Thymus (tissue), 11 donors: ENCODE measurements at regions not wholly inside any gene's neighbourhood (a gene's known extent, or its start where the extent isn't known, plus 50 kb on each side); places are given as distances from the start of the nearest gene placed in this dataset.

ENCODE experiments used
- DNase-seq, 9 donors: peaks; one replicate each; pipeline ENCODE4 v3.0.0-alpha.2; 2013; ENCODE audit warnings: low spot score in 9 of 9, low read depth in 6 of 9, missing footprints in 1 of 9
- H3K27ac ChIP-seq, 2 donors: one replicate each; pipeline ENCODE4 v1.5.1; 2013; ENCODE audit warnings: control low read depth in 1 of 2, low read depth in 1 of 2, low read length in 1 of 2, mild to moderate bottlenecking in 1 of 2, moderate library complexity in 1 of 2
- H3K27me3 ChIP-seq, 2 donors: one replicate each; pipeline ENCODE4 v1.5.1; 2013; ENCODE audit warnings: low read length in 1 of 2; ENCODE audit not compliant: control insufficient read depth in 2 of 2, insufficient read depth in 1 of 2
- H3K36me3 ChIP-seq, 2 donors: one replicate each; pipeline ENCODE4 v1.5.1; 2013; ENCODE audit warnings: low read length in 1 of 2, mild to moderate bottlenecking in 1 of 2, moderate library complexity in 1 of 2; ENCODE audit not compliant: control insufficient read depth in 2 of 2, insufficient read depth in 2 of 2
- H3K4me1 ChIP-seq, 2 donors: one replicate each; pipeline ENCODE4 v1.5.1; 2013; ENCODE audit warnings: low read length in 2 of 2; ENCODE audit not compliant: control insufficient read depth in 2 of 2, insufficient read depth in 2 of 2
- H3K4me3 ChIP-seq, 2 donors: one replicate each; pipeline ENCODE4 v1.5.1; 2013; ENCODE audit warnings: low read length in 2 of 2, control low read depth in 1 of 2, mild to moderate bottlenecking in 1 of 2
- H3K9me3 ChIP-seq, 2 donors: one replicate each; pipeline ENCODE4 v1.5.1; 2013; ENCODE audit warnings: low read length in 1 of 2, mild to moderate bottlenecking in 1 of 2; ENCODE audit not compliant: control insufficient read depth in 2 of 2, insufficient read depth in 1 of 2
- WGBS: extraction: QIAGEN DNeasy Blood & Tissue Kit; methylation state at CpG from one replicate; pipeline ENCODE4 v1.1.7; 2013; 5-methylcytosine and 5-hydroxymethylcytosine counted together
- donor health status: healthy.

DNA sequence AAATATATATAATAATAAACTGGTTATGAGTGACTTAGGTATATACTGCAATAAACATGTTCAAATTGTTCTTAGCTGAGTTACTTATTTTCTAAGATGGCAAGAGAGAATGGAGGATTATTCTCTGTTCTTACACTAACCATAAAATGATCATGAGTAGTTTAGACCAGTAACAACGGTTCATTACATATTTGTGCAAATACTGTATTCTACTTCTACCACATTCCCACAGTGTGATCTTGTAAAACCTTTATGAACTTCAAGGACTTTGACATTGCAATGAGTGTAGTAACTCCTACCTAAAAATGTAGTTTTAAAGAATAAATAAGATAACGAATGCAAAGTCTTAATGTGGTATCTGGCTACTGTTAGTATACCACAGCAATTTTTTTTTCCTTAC, 353.7 kb upstream of the NCAM2 start:
- WGBS, result 90% methylated on average over 2 of the region's 2 CpGs
- Histone ChIP-seq H3K4me1 (no peaks in the 10 kb centered on the region), H3K36me3 (no peaks in the 10 kb centered on the region)

DNA sequence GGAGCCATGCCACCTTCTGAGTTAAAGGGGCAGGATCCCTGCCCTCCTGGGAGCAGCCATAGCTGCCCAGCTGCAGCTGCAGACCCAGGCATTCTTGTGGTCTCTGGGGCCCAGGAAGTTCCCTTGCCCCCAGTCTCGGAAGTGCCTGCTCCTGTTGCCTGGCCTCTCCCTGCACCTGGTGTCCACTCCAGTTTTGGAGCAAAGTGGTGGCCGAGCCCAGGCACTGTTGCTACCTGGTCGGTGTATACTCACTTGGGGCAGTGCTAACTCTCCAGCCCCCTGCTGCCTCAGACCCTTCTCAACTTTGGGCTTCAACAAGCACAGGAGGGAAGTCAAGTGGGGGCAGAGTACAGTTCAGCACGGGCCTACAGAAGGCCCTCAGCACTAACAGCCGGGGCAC, 352.9 kb upstream of the NCAM2 start:
- DNase-seq, result no peak
- H3K4me1 ChIP-seq, result no peaks in the 10 kb centered on the region
- 97% methylated on average over 5 of the region's 5 CpGs for WGBS
- H3K27ac ChIP-seq, result no peak overlapping the region
- H3K36me3 ChIP-seq, result no peaks in the 10 kb centered on the region
- H3K4me3 ChIP-seq, result no peak overlapping the region
- H3K9me3 ChIP-seq, result peaks cover 3 to 16% of the 10 kb centered on the region in 2 donors
- no peaks in the 10 kb centered on the region for H3K27me3 ChIP-seq

More for the DNA sequence above, 353.7 kb upstream of the NCAM2 start:
- Histone ChIP-seq H3K27ac (no peak overlapping the region), H3K9me3 (peaks cover 3 to 16% of the 10 kb centered on the region in 2 donors), H3K27me3 (no peaks in the 10 kb centered on the region), H3K4me3 (no peak overlapping the region)
- DNase-seq, result no peak

DNA sequence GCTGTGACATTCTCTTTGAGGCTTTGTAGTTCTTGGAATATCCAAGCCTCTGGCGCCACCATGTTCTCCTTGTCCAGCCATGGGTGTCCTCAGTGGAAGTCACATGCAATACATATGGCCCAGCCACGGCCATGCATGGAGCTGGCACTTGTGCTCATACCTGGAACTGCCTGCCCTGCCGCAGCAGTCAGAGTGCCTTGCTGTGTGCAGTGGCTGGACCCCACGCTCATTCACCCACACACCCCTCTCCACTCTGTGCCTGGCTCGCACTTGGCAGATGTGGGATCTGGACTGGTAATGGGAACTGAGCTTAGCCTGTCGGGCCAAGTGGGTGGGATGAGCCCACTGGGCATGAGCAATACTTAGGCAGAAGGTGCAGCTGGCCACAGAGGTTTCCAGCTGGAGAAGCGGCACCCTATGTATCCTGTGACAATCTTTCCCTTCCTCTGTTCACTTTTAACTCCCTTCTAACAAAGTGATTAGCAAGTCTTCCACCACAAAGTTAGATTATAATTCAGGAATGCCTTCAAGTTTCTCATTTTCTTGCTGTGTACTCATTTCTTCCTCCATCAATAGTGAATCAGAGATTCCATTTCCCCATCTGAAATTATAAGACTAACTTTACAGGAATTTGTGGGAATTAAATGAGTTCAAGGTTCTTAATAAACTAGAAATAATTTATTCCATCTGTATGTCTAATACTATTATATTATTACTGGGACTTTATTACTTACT, 351.6 kb upstream of the NCAM2 start:
- no peak overlapping the region for H3K4me3 ChIP-seq
- H3K27ac ChIP-seq, result no peak overlapping the region
- H3K4me1 ChIP-seq, result no peaks in the 10 kb centered on the region
- H3K9me3 ChIP-seq, result peaks cover 3 to 16% of the 10 kb centered on the region in 2 donors
- no peaks in the 10 kb centered on the region for H3K27me3 ChIP-seq
- WGBS, result 94% methylated on average over 7 of the region's 7 CpGs
- no peaks in the 10 kb centered on the region for H3K36me3 ChIP-seq
- DNase-seq, result no peak

DNA sequence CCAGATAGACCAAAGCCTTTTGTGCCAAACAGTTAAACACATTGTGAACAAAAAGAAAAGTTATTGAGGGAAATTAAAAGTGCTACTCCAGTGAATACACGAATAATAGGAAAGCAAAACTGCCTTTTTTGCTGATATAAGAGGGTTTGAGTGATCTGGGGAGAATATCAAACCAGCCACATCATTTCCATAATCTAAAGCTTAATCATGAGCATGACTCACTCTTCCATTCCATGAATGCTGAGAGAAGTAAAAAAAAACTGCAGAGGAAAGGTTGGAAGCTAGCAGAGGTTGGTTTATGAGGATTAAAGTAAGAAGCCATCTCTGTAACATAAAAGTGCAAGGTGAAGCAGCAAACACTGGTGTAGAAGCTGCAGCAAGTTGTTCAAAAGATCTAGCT, 350.6 kb upstream of the NCAM2 start:
- H3K4me1 ChIP-seq, result no peaks in the 10 kb centered on the region
- 74% methylated on average over 1 of the region's 1 CpG for WGBS
- H3K9me3 ChIP-seq, result peaks cover 3 to 16% of the 10 kb centered on the region in 2 donors
- H3K27me3 ChIP-seq, result no peaks in the 10 kb centered on the region
- no peak for DNase-seq
- no peak overlapping the region for H3K4me3 ChIP-seq
- no peak overlapping the region for H3K27ac ChIP-seq
- no peaks in the 10 kb centered on the region for H3K36me3 ChIP-seq

DNA sequence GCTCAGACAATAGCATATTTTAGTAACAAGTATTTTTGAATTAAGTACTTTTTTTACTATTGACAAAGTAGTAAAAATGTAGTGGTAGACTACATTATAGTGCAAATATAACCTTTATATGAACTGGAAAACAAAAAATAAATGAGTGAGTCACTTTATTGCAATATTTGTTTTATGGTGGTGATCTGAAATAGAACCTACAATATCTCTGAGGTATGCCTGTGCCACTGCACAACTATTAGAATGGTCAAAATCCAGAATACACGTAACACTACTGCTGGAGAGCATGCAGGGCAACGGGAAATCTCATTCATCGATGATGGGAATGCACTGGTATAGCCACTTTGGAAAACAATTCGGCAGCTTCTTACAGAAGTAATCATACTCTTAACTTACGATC, 349.0 kb upstream of the NCAM2 start:
- Histone ChIP-seq H3K27me3 (no peaks in the 10 kb centered on the region), H3K4me3 (no peak overlapping the region), H3K9me3 (peaks cover 3 to 16% of the 10 kb centered on the region in 2 donors), H3K36me3 (no peaks in the 10 kb centered on the region), H3K27ac (no peak overlapping the region), H3K4me1 (no peaks in the 10 kb centered on the region)
- WGBS, result 96% methylated on average over 5 of the region's 5 CpGs
- DNase-seq, result no peak

DNA sequence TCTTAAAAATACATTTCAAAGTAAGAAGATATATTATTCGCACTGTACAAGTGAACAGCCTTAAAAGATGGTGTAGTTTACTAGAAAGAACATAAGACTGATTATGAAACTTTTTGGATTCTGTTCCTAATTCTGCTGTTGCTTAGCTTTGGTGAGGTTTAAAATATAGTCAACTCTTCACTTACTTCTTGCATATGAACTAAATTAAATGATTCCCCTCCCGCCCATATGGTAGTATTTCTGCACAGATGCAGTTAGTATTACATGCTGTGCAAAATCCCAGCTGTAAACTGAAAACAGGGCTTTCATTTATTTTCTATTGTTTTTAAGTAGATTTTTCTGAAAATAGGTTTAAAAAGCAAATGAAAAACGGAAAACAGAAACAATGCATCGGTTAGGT, 345.4 kb upstream of the NCAM2 start:
- Histone ChIP-seq H3K4me1 (no peaks in the 10 kb centered on the region), H3K27ac (no peak overlapping the region), H3K36me3 (no peaks in the 10 kb centered on the region), H3K9me3 (no peaks in the 10 kb centered on the region), H3K27me3 (no peaks in the 10 kb centered on the region), H3K4me3 (no peak overlapping the region)
- 91% methylated on average over 4 of the region's 4 CpGs for WGBS
- no peak for DNase-seq

DNA sequence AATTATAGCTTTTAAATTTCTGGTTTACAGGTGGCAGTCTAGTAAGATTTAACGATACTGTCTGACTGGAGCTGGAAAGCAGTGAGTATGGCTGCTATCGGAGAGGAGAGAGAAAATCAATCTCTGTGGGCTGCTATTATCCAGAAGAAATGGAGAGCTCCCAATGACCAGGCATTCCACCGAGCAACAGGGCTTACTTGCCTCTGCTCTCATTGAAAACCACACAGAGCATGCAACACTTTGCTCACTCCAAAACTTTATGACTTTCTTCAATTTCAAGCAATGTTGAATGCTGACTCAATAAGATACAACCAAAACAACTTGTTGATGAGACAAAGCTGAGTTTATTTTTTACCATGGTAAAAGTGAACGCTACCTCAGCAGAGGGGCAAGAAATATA, 337.0 kb upstream of the NCAM2 start:
- Histone ChIP-seq H3K4me3 (no peak overlapping the region), H3K27ac (no peak overlapping the region), H3K4me1 (no peaks in the 10 kb centered on the region), H3K36me3 (no peaks in the 10 kb centered on the region), H3K9me3 (no peaks in the 10 kb centered on the region), H3K27me3 (no peaks in the 10 kb centered on the region)
- WGBS, result 89% methylated on average over 4 of the region's 4 CpGs
- no peak for DNase-seq

DNA sequence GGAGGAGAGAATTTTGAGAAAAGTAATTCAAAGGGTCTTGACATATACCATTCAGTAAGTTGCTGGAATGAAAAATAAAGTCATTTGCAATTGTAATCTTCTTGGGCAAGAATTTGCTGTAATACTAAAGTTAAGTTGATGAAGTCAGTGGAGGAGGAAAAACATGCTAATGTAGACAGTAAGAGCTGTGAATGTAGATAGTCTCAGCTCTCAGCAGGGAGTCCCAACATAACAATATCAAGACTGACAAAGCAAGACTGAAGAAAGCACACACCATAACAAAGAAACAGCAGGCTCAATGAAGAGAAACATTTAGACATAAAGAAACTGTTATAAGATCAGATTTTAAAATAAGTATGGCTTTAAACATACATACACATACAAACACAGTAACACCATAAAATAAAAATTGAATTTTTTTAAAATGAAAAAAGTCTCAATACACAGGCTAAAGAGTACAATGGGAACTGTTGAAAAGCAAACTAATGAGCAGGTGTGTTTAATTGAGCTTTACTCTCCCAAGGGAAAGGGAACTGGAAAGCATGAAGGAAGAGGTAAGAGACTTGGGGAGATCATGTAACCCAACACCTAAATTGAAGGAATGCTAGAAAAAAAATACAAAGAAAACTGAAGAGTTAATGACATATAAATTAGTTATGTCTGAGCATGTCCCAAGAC, 336.3 kb upstream of the NCAM2 start:
- Histone ChIP-seq H3K4me1 (no peaks in the 10 kb centered on the region), H3K27me3 (no peaks in the 10 kb centered on the region), H3K4me3 (no peak overlapping the region), H3K27ac (no peak overlapping the region), H3K36me3 (no peaks in the 10 kb centered on the region), H3K9me3 (no peaks in the 10 kb centered on the region)
- DNase-seq, result no peak

DNA sequence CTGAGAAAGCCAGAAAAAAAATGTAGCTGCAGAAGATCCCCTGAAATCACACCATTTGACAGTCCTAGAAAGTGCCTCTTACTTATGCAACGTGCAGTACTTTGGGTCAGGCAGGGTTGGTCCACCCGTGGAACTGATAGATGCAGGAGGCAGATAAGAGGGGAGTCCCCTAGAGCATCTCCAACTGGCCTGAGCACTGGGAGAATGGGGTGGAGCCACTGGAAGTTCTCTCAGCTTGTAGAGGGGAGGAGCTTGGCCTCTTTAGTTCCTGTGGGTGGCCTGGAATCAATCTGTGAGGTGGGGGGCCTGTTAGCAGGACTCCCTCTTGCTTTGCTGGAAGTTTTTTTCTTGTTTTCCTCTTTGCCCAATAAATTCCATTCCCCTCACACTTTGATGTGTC, 335.7 kb upstream of the NCAM2 start:
- H3K27me3 ChIP-seq, result no peaks in the 10 kb centered on the region
- H3K36me3 ChIP-seq, result no peaks in the 10 kb centered on the region
- no peaks in the 10 kb centered on the region for H3K4me1 ChIP-seq
- H3K4me3 ChIP-seq, result no peak overlapping the region
- no peaks in the 10 kb centered on the region for H3K9me3 ChIP-seq
- no peak for DNase-seq
- WGBS, result 72% methylated on average over 2 of the region's 2 CpGs
- no peak overlapping the region for H3K27ac ChIP-seq
